ENCODE measurements at regions not wholly inside any gene's neighbourhood (a gene's known extent, or its start where the extent isn't known, plus 50 kb on each side); places are given as distances from the start of the nearest gene placed in this dataset.
A peak's percentile ranks its signal among the peaks of the same experiment; 100 is the strongest.
"Not testable (repeated sequence)": the region's sequence is repeated elsewhere in the genome, so short reads cannot be mapped to it uniquely, and the experiment has no call there.

- no peak for DNase-seq
Observed at GRCh38 chr13:82115391-82115790, 1766.9 kb downstream of the SLITRK1 start.

DNA sequence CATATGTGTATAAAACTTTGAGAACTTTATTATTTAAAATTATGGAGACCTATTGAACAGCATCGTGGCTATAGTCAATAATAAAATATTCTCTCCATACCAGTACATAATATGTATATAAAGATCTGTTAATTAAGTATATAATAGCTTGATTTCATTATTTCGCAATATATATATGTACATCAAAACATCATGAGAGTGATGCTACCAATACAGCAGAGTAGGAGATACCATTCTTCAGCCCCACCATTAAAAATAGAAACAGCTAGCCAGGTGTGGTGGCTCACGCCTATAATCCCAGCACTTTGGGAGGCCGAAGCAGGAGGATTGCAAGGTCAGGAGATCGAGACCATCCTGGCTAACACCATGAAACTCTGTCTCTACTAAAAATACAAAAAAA lies 1755.3 kb upstream of the SPRY2 start:
- DNase-seq: no peak

DNA sequence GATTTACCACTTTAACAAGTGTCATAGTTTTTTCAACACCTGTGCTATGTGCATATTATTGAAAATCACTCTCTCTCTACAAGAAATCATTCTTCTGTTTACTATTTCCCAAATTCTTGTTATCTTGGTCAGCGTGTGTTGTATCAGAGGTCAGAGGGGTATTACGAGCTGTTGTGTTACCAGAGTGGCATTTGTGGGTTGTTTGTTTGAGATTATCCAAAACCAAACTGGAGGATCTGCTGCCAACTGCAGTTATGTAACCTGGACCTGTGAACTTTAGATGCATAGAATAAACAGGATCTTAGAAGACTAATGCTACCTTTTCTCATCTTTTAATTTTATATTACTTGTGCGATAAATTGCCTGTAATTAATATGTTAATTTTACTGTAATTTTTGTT lies 1751.4 kb upstream of the SPRY2 start:
- no peak for DNase-seq

DNA sequence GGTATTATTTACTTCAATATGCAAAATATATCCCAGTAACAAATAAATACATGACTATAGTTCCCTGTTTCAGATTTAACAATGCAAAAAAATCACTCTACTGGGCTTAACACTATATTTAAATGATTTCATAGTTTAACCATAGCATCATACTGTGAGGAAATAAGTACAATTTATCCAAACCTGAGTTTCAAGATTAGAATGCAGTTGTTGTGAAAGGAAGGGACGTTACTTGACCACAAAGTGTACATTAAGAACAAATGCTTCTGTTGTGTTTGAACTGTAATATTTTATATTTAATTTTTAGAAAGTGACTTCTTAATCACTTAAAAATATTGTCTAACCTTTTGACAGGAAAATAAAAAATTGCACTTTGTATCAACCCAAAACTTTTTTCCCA lies 1747.9 kb upstream of the SPRY2 start:
- DNase-seq: no peak

- DNase-seq: peak; percentile 52
Observed at GRCh38 chr13:82076496-82076895, 1735.6 kb upstream of the SPRY2 start.

DNA sequence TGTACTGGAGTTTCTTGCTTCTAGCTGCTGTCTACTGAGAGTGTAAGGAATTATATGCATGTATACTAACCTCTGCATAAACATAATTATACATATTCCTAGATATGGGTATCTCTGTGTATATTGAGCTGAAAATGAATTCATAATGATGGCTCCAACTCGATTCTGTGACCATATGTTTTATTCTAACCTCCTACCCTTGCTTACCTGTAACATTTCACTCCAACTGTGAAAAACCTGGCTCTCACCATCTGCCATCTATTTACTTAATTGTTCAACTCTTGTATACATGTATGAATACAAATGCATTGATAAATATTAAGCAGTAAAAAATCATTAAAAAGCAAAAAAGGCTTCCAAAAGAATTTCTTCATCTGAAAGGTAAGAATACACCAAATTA lies 1729.5 kb upstream of the SPRY2 start:
- DNase-seq: no peak

DNA sequence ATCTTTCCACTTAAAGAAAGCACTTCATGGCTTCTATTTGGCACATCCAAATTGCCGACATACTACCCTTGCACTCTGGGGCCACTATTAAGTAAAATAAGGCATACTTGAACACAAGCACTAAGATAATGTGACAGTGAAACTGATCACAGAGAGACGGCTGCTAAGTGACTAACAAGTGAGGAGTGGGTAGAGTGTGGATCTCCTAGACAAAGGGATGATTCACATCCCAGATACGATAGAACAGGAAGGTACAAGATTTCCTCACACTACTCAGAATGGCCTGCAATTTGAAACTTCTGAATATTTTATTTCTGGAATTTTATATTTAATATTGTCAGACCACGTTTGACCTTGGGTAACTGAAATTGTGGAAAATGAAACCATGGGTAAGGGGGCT lies 1721.8 kb upstream of the SPRY2 start:
- no peak for DNase-seq

- DNase-seq: no peak
Observed at GRCh38 chr13:82058364-82058763, 1717.4 kb upstream of the SPRY2 start.

DNA sequence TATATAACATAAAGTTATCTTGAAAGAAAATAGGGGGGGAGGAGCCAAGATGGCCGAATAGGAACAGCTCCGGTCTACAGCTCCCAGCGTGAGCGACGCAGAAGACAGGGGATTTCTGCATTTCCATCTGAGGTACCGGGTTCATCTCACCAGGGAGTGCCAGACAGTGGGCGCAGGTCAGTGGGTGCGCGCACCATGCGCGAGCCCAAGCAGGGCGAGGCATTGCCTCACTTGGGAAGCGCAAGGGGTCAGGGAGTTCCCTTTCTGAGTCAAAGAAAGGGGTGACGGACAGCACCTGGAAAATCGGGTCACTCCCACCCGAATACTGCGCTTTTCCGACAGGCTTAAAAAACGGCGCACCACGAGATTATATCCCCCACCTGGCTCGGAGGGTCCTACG lies 1704.4 kb upstream of the SPRY2 start:
- DNase-seq: not testable (repeated sequence)

GRCh38 chr13:82036602-82037001 lies 1695.7 kb upstream of the SPRY2 start:
- DNase-seq: no peak

- no peak for DNase-seq
Observed at GRCh38 chr13:82011355-82011754, 1670.4 kb upstream of the SPRY2 start.

DNA sequence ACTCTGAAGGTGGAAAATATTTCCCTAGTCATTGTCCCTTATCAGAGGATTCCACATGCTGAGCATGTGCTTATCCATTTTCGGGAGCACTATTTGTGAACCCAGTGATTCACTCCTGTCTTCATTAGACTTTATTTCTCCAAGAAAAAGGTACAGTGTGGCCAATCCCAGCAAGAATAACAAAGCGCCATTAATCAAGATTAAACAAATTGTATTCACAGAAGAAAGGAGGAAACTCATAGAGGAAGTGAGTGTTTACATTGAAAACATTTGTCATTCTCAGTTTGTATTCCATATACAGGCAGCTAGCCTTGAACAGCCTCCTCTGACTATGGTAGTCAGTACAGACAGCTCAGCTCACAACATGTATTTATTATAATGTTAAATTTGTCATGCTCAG lies 1669.9 kb upstream of the SPRY2 start:
- no peak for DNase-seq

- no peak for DNase-seq
Observed at GRCh38 chr13:82002710-82003109, 1661.8 kb upstream of the SPRY2 start.

- no peak for DNase-seq
Observed at GRCh38 chr13:81995316-81995715, 1654.4 kb upstream of the SPRY2 start.

DNA sequence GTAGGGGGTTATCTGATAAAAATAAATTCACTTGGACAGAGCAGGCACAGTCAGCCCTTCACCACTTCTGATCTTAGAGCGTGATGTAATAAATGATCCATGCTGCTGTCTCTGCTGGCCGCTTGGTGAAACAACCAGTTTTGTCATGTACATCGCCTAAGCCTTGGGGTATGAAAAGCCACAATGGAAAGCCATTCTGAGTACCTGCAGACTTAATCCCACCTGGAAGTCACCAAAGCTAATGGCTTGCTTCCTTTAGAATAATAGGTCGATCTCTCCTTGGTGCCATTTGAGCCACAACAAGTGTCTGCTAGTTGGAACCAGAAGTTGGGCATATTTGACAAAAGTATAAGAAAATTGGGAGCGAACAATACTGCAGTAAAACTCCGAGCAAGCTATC lies 1649.7 kb upstream of the SPRY2 start:
- DNase-seq: no peak

GRCh38 chr13:81988567-81988966 lies 1647.6 kb upstream of the SPRY2 start:
- no peak for DNase-seq

- DNase-seq: no peak
Observed at GRCh38 chr13:81987677-81988357, 1646.9 kb upstream of the SPRY2 start.

DNA sequence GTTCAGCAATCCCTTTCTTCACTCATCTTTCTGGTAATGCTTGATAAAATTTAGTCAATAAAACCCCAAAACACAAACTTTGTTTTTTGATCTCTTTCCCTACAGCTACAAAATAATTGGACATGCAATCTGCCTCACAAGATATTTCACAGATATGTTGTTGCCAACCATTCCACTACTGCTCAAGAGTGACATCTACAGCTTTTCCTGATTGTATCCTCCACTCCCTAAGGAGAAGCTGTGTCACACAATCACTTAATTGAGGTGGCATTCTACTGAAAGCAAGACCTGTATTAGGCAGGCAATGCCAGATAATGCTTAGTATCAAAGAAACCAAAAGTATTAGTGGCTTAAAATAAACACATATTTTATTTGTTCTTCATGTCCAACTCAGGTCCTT lies 1646.2 kb upstream of the SPRY2 start:
- DNase-seq: no peak

DNA sequence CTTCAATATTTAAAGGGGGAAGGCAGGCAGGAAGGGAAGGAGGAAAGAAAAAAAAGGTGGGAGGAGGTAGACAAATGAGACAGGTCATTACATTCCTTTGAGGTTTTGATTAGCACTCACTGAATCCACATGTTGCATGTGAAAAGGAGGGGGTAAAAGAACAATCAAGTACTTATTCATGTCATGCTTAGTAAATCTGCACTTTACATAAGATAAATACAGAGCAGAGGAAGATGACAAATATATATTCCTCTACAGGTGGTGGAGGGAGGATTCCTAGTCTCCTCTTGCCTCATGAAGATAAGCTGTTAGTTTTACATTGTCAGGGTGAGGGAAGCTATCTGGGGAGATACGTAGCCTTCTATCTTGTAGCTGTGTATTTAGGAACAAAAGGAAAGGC lies 1645.4 kb upstream of the SPRY2 start:
- no peak for DNase-seq

DNA sequence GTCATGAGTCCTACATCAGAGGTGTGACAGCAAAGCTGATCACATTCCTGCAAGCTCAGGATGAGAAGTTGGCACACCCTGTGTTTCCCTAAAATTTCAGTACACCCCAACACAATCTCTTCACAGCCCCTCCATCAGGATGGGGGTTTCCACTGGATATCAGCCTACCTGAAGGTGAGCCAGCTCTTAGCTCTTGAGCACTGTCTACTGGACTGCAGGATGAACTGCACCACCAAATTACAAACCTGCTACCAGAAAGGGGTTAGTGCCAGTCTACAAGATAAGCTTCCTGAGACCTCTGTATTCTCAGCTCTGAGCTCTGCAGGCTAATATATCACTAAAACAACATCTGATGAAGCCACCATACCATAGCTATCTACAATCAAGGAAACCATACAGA lies 1616.2 kb upstream of the SPRY2 start:
- DNase-seq: no peak

- DNase-seq: peak; percentile 34
Observed at GRCh38 chr13:81929988-81930387, 1589.1 kb upstream of the SPRY2 start.

DNA sequence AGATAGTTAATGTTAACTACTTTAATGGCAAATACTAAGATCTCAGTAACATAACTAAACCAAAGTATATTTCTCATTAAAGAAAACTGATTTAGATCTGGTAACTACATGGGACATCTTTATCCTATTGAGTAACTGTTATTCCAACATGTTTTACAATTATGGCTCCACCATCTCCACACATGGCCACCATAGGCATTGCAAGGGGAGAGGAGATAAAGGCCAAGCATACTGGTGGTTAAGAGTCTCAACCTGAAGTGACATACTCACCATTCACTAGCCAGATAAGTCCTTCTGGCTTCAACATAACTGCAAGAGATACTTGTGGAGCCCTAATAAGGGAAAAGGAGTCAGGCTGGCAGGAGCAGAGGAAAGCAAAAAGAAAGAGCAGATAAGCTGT lies 1586.4 kb upstream of the SPRY2 start:
- DNase-seq: no peak

DNA sequence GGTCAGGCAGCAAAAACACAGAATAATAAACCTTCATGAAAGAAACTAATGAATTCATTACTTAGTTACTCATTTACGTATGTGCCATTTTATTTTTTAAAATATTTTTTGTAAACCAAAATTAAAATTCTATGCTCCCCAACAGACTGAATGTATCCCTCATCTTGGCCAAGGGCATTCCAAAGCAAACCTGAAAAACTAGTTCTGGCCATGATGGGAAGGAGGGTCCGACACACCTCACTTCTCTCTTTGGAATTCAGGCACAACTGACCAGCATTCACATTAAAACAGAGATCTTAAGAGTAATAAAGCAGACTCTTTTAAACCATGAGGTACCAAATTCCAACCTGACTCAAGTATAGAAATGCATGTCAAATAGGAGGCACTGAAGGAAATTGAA lies 1576.9 kb upstream of the SPRY2 start:
- no peak for DNase-seq

- DNase-seq: no peak
Observed at GRCh38 chr13:81916461-81916860, 1575.5 kb upstream of the SPRY2 start.

GRCh38 chr13:81907787-81908372 lies 1567.0 kb upstream of the SPRY2 start:
- no peak for DNase-seq
